ENCODE measurements at regions not wholly inside any gene's neighbourhood (a gene's known extent, or its start where the extent isn't known, plus 50 kb on each side); places are given as distances from the start of the nearest gene placed in this dataset.
A peak's percentile ranks its signal among the peaks of the same experiment; 100 is the strongest.

GRCh38 chr9:109549386-109549785 is 51.3 kb upstream of the PTPN3 start:
- intact Hi-C loops (cut with DNase I) = no loop called here
- DNase-seq = no peak
- ATAC-seq (ENCODE audit: poor library complexity) = no peak

- ATAC-seq (ENCODE audit: poor library complexity) = no peak
- no peak for DNase-seq
- intact Hi-C loops (cut with DNase I) = no loop called here
These were observed 53.5 kb upstream of the PTPN3 start for GRCh38 chr9:109551651-109552050.

- ATAC-seq (ENCODE audit: poor library complexity) = no peak
- intact Hi-C loops (cut with DNase I) = no loop called here
- no peak for DNase-seq
These were observed 57.1 kb upstream of the PTPN3 start for GRCh38 chr9:109555215-109555614.

GRCh38 chr9:109556061-109556460 is 58.0 kb upstream of the PTPN3 start:
- intact Hi-C loops (cut with DNase I) = no loop called here
- ATAC-seq (ENCODE audit: poor library complexity) = no peak

GRCh38 chr9:109556786-109557185 is 58.7 kb upstream of the PTPN3 start:
- no peak for DNase-seq
- ATAC-seq (ENCODE audit: poor library complexity) = no peak
- intact Hi-C loops (cut with DNase I) = no loop called here

More at GRCh38 chr9:109556061-109556460, 58.0 kb upstream of the PTPN3 start:
- no peak for DNase-seq

GRCh38 chr9:109557481-109557880 is 59.4 kb upstream of the PTPN3 start:
- ATAC-seq (ENCODE audit: poor library complexity) = no peak
- intact Hi-C loops (cut with DNase I) = no loop called here
- no peak for DNase-seq

- ATAC-seq (ENCODE audit: poor library complexity) (no peak), DNase-seq (no peak)
- intact Hi-C loops (cut with DNase I) = no loop called here
These were observed 60.6 kb upstream of the PTPN3 start for GRCh38 chr9:109558718-109559151.

GRCh38 chr9:109560470-109561132 is 62.5 kb upstream of the PTPN3 start:
- DNase-seq = no peak
- intact Hi-C loops (cut with DNase I) = no loop called here
- ATAC-seq (ENCODE audit: poor library complexity) = peak; percentile 93

GRCh38 chr9:109561137-109561536 is 63.0 kb upstream of the PTPN3 start:
- no peak for DNase-seq
- peak; percentile 9 for ATAC-seq (ENCODE audit: poor library complexity)
- intact Hi-C loops (cut with DNase I) = no loop called here

- no peak for DNase-seq
- intact Hi-C loops (cut with DNase I) = no loop called here
- peak; percentile 13 for ATAC-seq (ENCODE audit: poor library complexity)
These were observed 70.0 kb upstream of the PTPN3 start for GRCh38 chr9:109568089-109568488.

- intact Hi-C loops (cut with DNase I) = no loop called here
- peak; percentile 96 for ATAC-seq (ENCODE audit: poor library complexity)
These were observed 70.6 kb upstream of the PTPN3 start for GRCh38 chr9:109568568-109569210.

GRCh38 chr9:109574061-109574882 is 76.2 kb upstream of the PTPN3 start:
- DNase-seq (no peak), ATAC-seq (ENCODE audit: poor library complexity) (peak; percentile 81)
- intact Hi-C loops (cut with DNase I) = loop anchor here (2.0 kb wide), 1 partner anchor 243 kb away; no protein-coding TSS in a partner anchor

More at GRCh38 chr9:109568568-109569210, 70.6 kb upstream of the PTPN3 start:
- DNase-seq = peak; percentile 65

- intact Hi-C loops (cut with DNase I) = loop anchor here (5.0 kb wide), 1 partner anchor 76 kb away; no protein-coding TSS in a partner anchor
- no peak for DNase-seq
- ATAC-seq (ENCODE audit: poor library complexity) = no peak
These were observed 78.7 kb upstream of the PTPN3 start for GRCh38 chr9:109576762-109577161.

GRCh38 chr9:109579191-109579948 is 81.3 kb upstream of the PTPN3 start:
- ATAC-seq (ENCODE audit: poor library complexity) (peak; percentile 87), DNase-seq (no peak)
- intact Hi-C loops (cut with DNase I) = loop anchor here (5.0 kb wide), 1 partner anchor 73 kb away; no protein-coding TSS in a partner anchor

- DNase-seq = no peak
- intact Hi-C loops (cut with DNase I) = no loop called here
- ATAC-seq (ENCODE audit: poor library complexity) = no peak
These were observed 84.3 kb upstream of the PTPN3 start for GRCh38 chr9:109582386-109582785.

- intact Hi-C loops (cut with DNase I) = no loop called here
- ATAC-seq (ENCODE audit: poor library complexity) (no peak), DNase-seq (no peak)
These were observed 86.1 kb upstream of the PTPN3 start for GRCh38 chr9:109584205-109584604.

GRCh38 chr9:109585796-109586195 is 87.7 kb upstream of the PTPN3 start:
- DNase-seq (no peak), ATAC-seq (ENCODE audit: poor library complexity) (no peak)
- intact Hi-C loops (cut with DNase I) = no loop called here

GRCh38 chr9:109586993-109587392 is 88.9 kb upstream of the PTPN3 start:
- intact Hi-C loops (cut with DNase I) = no loop called here
- no peak for ATAC-seq (ENCODE audit: poor library complexity)
- DNase-seq = no peak

- DNase-seq = no peak
- intact Hi-C loops (cut with DNase I) = no loop called here
- peak; percentile 90 for ATAC-seq (ENCODE audit: poor library complexity)
These were observed 90.3 kb upstream of the PTPN3 start for GRCh38 chr9:109588415-109588814.
